ENCODE measurements at regions not wholly inside any gene's neighbourhood (a gene's known extent, or its start where the extent isn't known, plus 50 kb on each side); places are given as distances from the start of the nearest gene placed in this dataset.

DNA sequence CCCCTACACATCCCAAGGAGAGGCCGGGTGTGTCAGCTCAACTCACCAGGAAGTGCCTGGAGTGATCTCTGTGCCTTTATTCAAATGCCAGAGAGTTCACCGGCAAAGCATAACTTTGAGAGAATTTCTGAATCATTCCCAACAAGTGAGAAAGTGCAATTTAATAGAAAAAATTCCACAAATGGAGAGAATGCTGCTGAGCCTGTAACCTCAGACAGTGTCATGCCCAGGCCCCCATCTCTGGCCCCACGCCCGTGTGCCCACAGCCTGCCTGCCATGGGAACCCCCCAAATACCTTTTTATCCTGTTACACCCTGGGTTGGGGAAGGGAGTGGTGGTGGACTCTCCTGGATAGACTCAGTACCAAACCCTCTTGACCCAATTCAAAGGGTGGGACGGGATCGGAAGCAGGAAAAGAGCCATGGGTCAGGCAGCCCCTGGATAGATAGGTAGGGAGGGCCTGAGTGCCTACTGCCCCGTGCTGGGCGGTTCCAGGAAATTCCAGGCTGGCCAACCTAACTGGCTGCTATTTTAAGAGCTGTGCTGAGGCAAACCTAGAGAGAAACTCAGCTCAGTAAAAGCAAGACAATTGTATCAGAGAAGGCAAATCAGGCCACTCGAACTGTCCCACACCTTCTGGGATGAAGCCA, 179.0 kb upstream of the FOXA2 start:
- TF ChIP-seq SUZ12 (IDR thresholded peaks at IDR 0.05) (no peak), HDGF (IDR thresholded peaks at IDR 0.05; ENCODE audit: borderline replicate concordance) (no peak), FOXM1 (IDR thresholded peaks at IDR 0.05; ENCODE audit: borderline replicate concordance) (no peak), SP1 (IDR thresholded peaks at IDR 0.05) (no peak), FOXK2 (IDR thresholded peaks at IDR 0.05) (no peak), ZNF384 (IDR thresholded peaks at IDR 0.05) (no peak), CTBP1 (IDR thresholded peaks at IDR 0.05; ENCODE audit: borderline replicate concordance) (no peak), ARNT (IDR thresholded peaks at IDR 0.05) (no peak), L3MBTL2 (conservative IDR thresholded peaks at IDR 0.05) (no peak), BHLHE40 (IDR thresholded peaks at IDR 0.05; ENCODE audit: borderline replicate concordance) (no peak), LEF1 (IDR thresholded peaks at IDR 0.05; ENCODE audit: borderline replicate concordance) (no peak), TARDBP (IDR thresholded peaks at IDR 0.05) (no peak), ELF4 (IDR thresholded peaks at IDR 0.05) (no peak)
- TF ChIP-seq, protein P1, sequence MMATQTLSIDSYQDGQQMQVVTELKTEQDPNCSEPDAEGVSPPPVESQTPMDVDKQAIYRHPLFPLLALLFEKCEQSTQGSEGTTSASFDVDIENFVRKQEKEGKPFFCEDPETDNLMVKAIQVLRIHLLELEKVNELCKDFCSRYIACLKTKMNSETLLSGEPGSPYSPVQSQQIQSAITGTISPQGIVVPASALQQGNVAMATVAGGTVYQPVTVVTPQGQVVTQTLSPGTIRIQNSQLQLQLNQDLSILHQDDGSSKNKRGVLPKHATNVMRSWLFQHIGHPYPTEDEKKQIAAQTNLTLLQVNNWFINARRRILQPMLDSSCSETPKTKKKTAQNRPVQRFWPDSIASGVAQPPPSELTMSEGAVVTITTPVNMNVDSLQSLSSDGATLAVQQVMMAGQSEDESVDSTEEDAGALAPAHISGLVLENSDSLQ (IDR thresholded peaks at IDR 0.05), result no peak

All from HEK293T (cell line).